ENCODE measurements at regions not wholly inside any gene's neighbourhood (a gene's known extent, or its start where the extent isn't known, plus 50 kb on each side); places are given as distances from the start of the nearest gene placed in this dataset.

GRCh38 chr3:181851063-181851462, 139.3 kb downstream of the SOX2 start:
- no peak for TF ChIP-seq CTCF (IDR thresholded peaks at IDR 0.05)
- TF ChIP-seq SIN3A (IDR thresholded peaks at IDR 0.05; ENCODE audit: borderline replicate concordance, insufficient read depth, low read depth, low read length): no peak
- no peak for TF ChIP-seq REST (IDR thresholded peaks at IDR 0.05; ENCODE audit: insufficient read depth in 1 of 2, low read depth in 2 of 2, low read length in 1 of 2)

All from Panc1 (cell line).